Esophagus squamous epithelium (tissue), 5 donors: ENCODE measurements at regions not wholly inside any gene's neighbourhood (a gene's known extent, or its start where the extent isn't known, plus 50 kb on each side); places are given as distances from the start of the nearest gene placed in this dataset.

Source experiments
- DNase-seq: peaks from one replicate; lab custom pipeline; 2025; lab: John Stamatoyannopoulos, UW
- H3K27ac ChIP-seq, 4 donors: fragments of 200-600 bp; sonication (generic); one replicate each; pipeline ENCODE4 v1.5.1; 2016 to 2019; ENCODE audit warnings: mild to moderate bottlenecking in 1 of 4
- H3K27me3 ChIP-seq, 4 donors: fragments of 200-600 bp; sonication (generic); 1 replicate in 3 of 4; 2 replicates in 1 of 4; pipeline versions ENCODE4 v1.5.1 to v1.6.0; 2017 to 2021; ENCODE audit warnings: antibody characterized with exemption in 1 of 4
- H3K36me3 ChIP-seq, 3 donors: fragments of 200-600 bp; sonication (generic); one replicate each; pipeline ENCODE4 v1.5.1; 2016 to 2019
- H3K4me1 ChIP-seq, 3 donors: fragments of 200-600 bp; sonication (generic); one replicate each; pipeline ENCODE4 v1.5.1; 2017 to 2019
- H3K4me3 ChIP-seq, 4 donors: fragments of 200-600 bp; sonication (generic); 1 replicate in 3 of 4; 2 replicates in 1 of 4; pipeline ENCODE4 v1.5.1; 2016 to 2019; ENCODE audit warnings: mild to moderate bottlenecking in 2 of 4, moderate library complexity in 1 of 4
- H3K9me3 ChIP-seq, 3 donors: fragments of 200-600 bp; sonication (generic); one replicate each; pipeline ENCODE4 v1.5.1; 2016 to 2019
- POLR2A ChIP-seq, 4 donors: fragments of 450-650 bp; IDR thresholded peaks; one replicate each; pipeline ENCODE4 v1.6.1; 2017; ENCODE audit warnings: antibody characterized with exemption in 4 of 4, mild to moderate bottlenecking in 4 of 4, moderate library complexity in 3 of 4
- WGBS, 2 donors: methylation state at CpG; one replicate each; pipeline ENCODE4 v1.1.5; 2018; 5-methylcytosine and 5-hydroxymethylcytosine counted together
- intact Hi-C: fragments of 100-400 bp; cut with DNase I; formaldehyde crosslinking; loops from one replicate; pipeline ENCODE4 v1.15.0; 2022
- TF ChIP-seq, protein P1 (sequence below), 6 experiments: fragments of 450-650 bp in 4 of 6; fragments of 200-600 bp in 2 of 6; sonication (generic) in 2 of 6; IDR thresholded peaks; one replicate each; pipeline ENCODE4 v1.5.1; 2016 to 2019; ENCODE audit warnings: antibody characterized with exemption in 6 of 6, mild to moderate bottlenecking in 4 of 6, moderate library complexity in 4 of 6
- donor health status: DM: yes; HTN: yes; CAD: no.

- no peaks in the 10 kb centered on the region for H3K4me1 ChIP-seq
- intact Hi-C loops, result no loop called here
- no peaks in the 10 kb centered on the region for H3K9me3 ChIP-seq
- no peak for DNase-seq
- no peak overlapping the region for H3K27ac ChIP-seq
- WGBS, 2 donors, result 76 to 79% methylated on average over 2 of the region's 2 CpGs
- H3K27me3 ChIP-seq, result no peaks in the 10 kb centered on the region
- TF ChIP-seq, protein P1, sequence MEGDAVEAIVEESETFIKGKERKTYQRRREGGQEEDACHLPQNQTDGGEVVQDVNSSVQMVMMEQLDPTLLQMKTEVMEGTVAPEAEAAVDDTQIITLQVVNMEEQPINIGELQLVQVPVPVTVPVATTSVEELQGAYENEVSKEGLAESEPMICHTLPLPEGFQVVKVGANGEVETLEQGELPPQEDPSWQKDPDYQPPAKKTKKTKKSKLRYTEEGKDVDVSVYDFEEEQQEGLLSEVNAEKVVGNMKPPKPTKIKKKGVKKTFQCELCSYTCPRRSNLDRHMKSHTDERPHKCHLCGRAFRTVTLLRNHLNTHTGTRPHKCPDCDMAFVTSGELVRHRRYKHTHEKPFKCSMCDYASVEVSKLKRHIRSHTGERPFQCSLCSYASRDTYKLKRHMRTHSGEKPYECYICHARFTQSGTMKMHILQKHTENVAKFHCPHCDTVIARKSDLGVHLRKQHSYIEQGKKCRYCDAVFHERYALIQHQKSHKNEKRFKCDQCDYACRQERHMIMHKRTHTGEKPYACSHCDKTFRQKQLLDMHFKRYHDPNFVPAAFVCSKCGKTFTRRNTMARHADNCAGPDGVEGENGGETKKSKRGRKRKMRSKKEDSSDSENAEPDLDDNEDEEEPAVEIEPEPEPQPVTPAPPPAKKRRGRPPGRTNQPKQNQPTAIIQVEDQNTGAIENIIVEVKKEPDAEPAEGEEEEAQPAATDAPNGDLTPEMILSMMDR (IDR thresholded peaks at IDR 0.05), result no peak
- TF ChIP-seq POLR2A (IDR thresholded peaks at IDR 0.05), result no peak
- no peaks in the 10 kb centered on the region for H3K36me3 ChIP-seq
- H3K4me3 ChIP-seq, result no peak overlapping the region
Observed at GRCh38 chr7:118836933-118837332, 612.4 kb downstream of the ANKRD7 start.

DNA sequence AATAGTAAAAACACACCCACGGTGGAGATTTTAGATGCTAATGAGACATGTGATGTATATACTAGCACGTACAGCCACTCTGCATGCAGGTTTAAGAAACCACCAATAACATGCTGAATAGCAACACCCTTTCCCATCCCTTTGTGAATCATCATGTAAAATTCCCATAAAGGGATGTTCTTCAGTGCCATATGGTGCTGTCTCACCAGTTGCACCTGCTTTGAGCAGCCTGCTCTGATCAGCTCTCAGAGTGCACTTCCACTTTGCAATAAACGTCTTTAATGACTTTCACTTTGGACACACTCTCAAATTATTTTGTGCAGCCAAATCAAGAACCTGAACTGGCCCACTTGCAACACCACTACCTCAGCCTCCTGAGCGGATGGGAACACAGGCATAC lies 615.0 kb downstream of the ANKRD7 start:
- intact Hi-C loops, result no loop called here
- 60 to 67% methylated on average over 4 of the region's 4 CpGs for WGBS, 2 donors
- TF ChIP-seq, protein P1 (IDR thresholded peaks at IDR 0.05), result no peak
- no peak for TF ChIP-seq POLR2A (IDR thresholded peaks at IDR 0.05)
- H3K36me3 ChIP-seq, result no peaks in the 10 kb centered on the region
- no peak for DNase-seq
- H3K9me3 ChIP-seq, result no peaks in the 10 kb centered on the region
- no peak overlapping the region for H3K27ac ChIP-seq
- H3K27me3 ChIP-seq, result no peaks in the 10 kb centered on the region
- H3K4me1 ChIP-seq, result no peaks in the 10 kb centered on the region
- H3K4me3 ChIP-seq, result no peak overlapping the region

- no peak for TF ChIP-seq POLR2A (IDR thresholded peaks at IDR 0.05)
- TF ChIP-seq, protein P1 (IDR thresholded peaks at IDR 0.05), result no peak
- Histone ChIP-seq H3K4me3 (no peak overlapping the region), H3K27ac (no peak overlapping the region), H3K36me3 (no peaks in the 10 kb centered on the region), H3K27me3 (no peaks in the 10 kb centered on the region), H3K4me1 (no peaks in the 10 kb centered on the region), H3K9me3 (no peaks in the 10 kb centered on the region)
- no peak for DNase-seq
- intact Hi-C loops, result no loop called here
- WGBS, 2 donors, result 65 to 71% methylated on average over 1 of the region's 1 CpG
Observed at GRCh38 chr7:118843456-118843855, 619.0 kb downstream of the ANKRD7 start.

GRCh38 chr7:118844748-118845147 lies 620.2 kb downstream of the ANKRD7 start:
- intact Hi-C loops, result no loop called here
- Histone ChIP-seq H3K27me3 (no peaks in the 10 kb centered on the region), H3K36me3 (no peaks in the 10 kb centered on the region), H3K4me3 (no peak overlapping the region), H3K4me1 (no peaks in the 10 kb centered on the region), H3K27ac (no peak overlapping the region), H3K9me3 (no peaks in the 10 kb centered on the region)
- TF ChIP-seq, protein P1 (IDR thresholded peaks at IDR 0.05), result no peak
- no peak for TF ChIP-seq POLR2A (IDR thresholded peaks at IDR 0.05)
- no peak for DNase-seq
- 49 to 56% methylated on average over 3 of the region's 3 CpGs for WGBS, 2 donors

- no peak overlapping the region for H3K4me3 ChIP-seq
- no peaks in the 10 kb centered on the region for H3K4me1 ChIP-seq
- H3K27me3 ChIP-seq, result no peaks in the 10 kb centered on the region
- no peak overlapping the region for H3K27ac ChIP-seq
- 84 to 94% methylated on average over 3 of the region's 3 CpGs for WGBS, 2 donors
- H3K36me3 ChIP-seq, result no peaks in the 10 kb centered on the region
- intact Hi-C loops, result no loop called here
- TF ChIP-seq POLR2A (IDR thresholded peaks at IDR 0.05), result no peak
- TF ChIP-seq, protein P1 (IDR thresholded peaks at IDR 0.05), result no peak
- DNase-seq, result no peak
- H3K9me3 ChIP-seq, result no peaks in the 10 kb centered on the region
Observed at GRCh38 chr7:118845791-118846190, 621.3 kb downstream of the ANKRD7 start.
